PC-9 (cell line): ENCODE measurements at regions not wholly inside any gene's neighbourhood (a gene's known extent, or its start where the extent isn't known, plus 50 kb on each side); places are given as distances from the start of the nearest gene placed in this dataset.

Experiments used
- BruUV-seq: library from RNA; stranded (reverse); fragments of 400-500 nt; replicated peaks from 2 replicates; lab custom pipeline; 2021; lab: Mats Ljungman, UMichigan
- CTCF ChIA-PET: fragments of 300-600 bp; sonication (Branson Sonifier 250); formaldehyde crosslinking; loops from one replicate; lab custom pipeline; 2022; ENCODE audit warnings: antibody characterized with exemption; lab: Charles Lee
- POLR2A ChIA-PET: fragments of 300-600 bp; sonication (Branson Sonifier 250); formaldehyde crosslinking; loops from one replicate; lab custom pipeline; 2022; ENCODE audit warnings: antibody characterized with exemption; ENCODE audit not compliant: unreplicated experiment; lab: Charles Lee
- DNase-seq, 2 experiments: peaks; one replicate each; pipeline versions ENCODE4 v3.0.0 to v3.0.0-alpha.2; 2015 to 2022; ENCODE audit warnings: mixed read lengths in 1 of 2
- H2AFZ ChIP-seq: fragments of 200-600 bp; sonication (generic); 2 replicates; pipeline ENCODE4 v1.8.1; 2017; ENCODE audit warnings: antibody characterized with exemption
- H3F3A ChIP-seq: fragments of 200-600 bp; sonication (generic); 2 replicates; pipeline ENCODE4 v1.8.1; 2017; ENCODE audit warnings: antibody characterized with exemption, mild to moderate bottlenecking, low read depth; ENCODE audit not compliant: insufficient read depth
- H3K27ac ChIP-seq: fragments of 200-600 bp; sonication (generic); 2 replicates; pipeline ENCODE4 v1.6.1; 2016; ENCODE audit warnings: mixed run types
- H3K27me3 ChIP-seq: fragments of 200-600 bp; sonication (generic); 2 replicates; pipeline ENCODE4 v1.6.1; 2016; ENCODE audit warnings: low read depth, mixed run types; ENCODE audit not compliant: insufficient read depth
- H3K36me3 ChIP-seq: fragments of 200-600 bp; sonication (generic); 2 replicates; pipeline ENCODE4 v1.6.1; 2016; ENCODE audit warnings: low read depth, mixed run types
- H3K4me1 ChIP-seq: fragments of 200-600 bp; sonication (generic); replicated peaks from 2 replicates; pipeline ENCODE4 v1.6.1; 2016; ENCODE audit warnings: mixed run types; ENCODE audit not compliant: insufficient read depth
- H3K4me2 ChIP-seq: fragments of 200-600 bp; sonication (generic); 2 replicates; pipeline ENCODE4 v1.6.1; 2017; ENCODE audit warnings: mixed run types
- H3K4me3 ChIP-seq: fragments of 200-600 bp; sonication (generic); 2 replicates; pipeline ENCODE4 v1.6.1; 2016; ENCODE audit warnings: mixed run types
- H3K79me2 ChIP-seq: fragments of 200-600 bp; sonication (generic); 2 replicates; pipeline ENCODE4 v1.6.1; 2017; ENCODE audit warnings: low read depth, mixed run types
- H3K9me2 ChIP-seq: fragments of 200-600 bp; sonication (generic); 2 replicates; pipeline ENCODE4 v1.8.1; 2017; ENCODE audit warnings: mild to moderate bottlenecking; ENCODE audit not compliant: insufficient read depth
- H3K9me3 ChIP-seq: fragments of 200-600 bp; sonication (generic); 2 replicates; pipeline ENCODE4 v1.8.1; 2016; ENCODE audit warnings: low read depth; ENCODE audit not compliant: insufficient read depth
- H4K20me1 ChIP-seq: fragments of 200-600 bp; sonication (generic); 2 replicates; pipeline ENCODE4 v1.8.1; 2017; ENCODE audit not compliant: insufficient read depth
- CTCF ChIP-seq: fragments of 200-600 bp; sonication (generic); conservative IDR thresholded peaks from 2 replicates; pipeline ENCODE4 v1.6.1; 2017; ENCODE audit warnings: mixed run types, antibody characterized with exemption, mild to moderate bottlenecking, moderate library complexity
- EZH2 ChIP-seq: fragments of 200-600 bp; sonication (generic); IDR thresholded peaks from 2 replicates; pipeline ENCODE4 v1.8.0; 2017; ENCODE audit warnings: antibody characterized with exemption, low read depth
- intact Hi-C: fragments of 100-400 bp; cut with micrococcal nuclease; formaldehyde crosslinking; loops from one replicate; pipeline ENCODE4 v1.10.0; 2022; ENCODE audit not compliant: unreplicated experiment

DNA sequence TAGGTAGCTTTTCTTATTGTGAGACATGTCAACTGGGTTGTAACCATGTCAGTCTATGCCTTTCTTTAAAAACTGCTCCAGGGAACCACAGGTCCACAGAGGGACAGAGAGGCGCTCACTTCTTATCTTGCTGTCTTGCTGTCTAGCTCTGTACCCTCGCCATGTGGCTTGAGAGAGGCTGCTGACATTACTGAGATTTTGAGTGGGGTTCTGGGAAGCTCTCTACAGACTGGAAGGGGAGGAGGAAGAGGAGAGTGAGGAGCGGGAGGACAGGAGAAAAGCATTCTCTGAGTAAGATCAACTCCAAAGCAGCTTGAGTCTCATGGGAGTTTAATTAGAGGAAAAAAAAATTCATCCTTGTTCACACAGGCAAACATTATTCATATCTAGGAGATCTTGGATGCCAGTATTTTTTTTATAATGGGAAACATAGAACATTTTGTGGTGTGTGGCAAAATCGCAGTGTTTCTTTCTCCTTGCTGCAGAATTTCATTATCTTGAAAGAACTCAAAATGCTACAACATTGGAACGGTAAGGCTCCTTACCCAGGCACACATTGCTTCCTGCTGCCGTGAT is 1037.0 kb upstream of the NR2F2 start:
- H3K4me1 ChIP-seq, result no peaks in the 10 kb centered on the region
- H3K9me2 ChIP-seq, result no peaks in the 10 kb centered on the region
- DNase-seq, result no peak
- no peak for TF ChIP-seq EZH2
- TF ChIP-seq CTCF, result no peak
- H3K36me3 ChIP-seq, result no peaks in the 10 kb centered on the region
- H4K20me1 ChIP-seq, result no peaks in the 10 kb centered on the region
- no TSS peak for BruUV-seq
- CTCF ChIA-PET, result no interaction called here
- H3K27ac ChIP-seq, result no peak overlapping the region
- no peak overlapping the region for H3K4me3 ChIP-seq
- intact Hi-C loops, result no loop called here
- POLR2A ChIA-PET, result no interaction called here
- H3F3A ChIP-seq, result no peaks in the 10 kb centered on the region
- H3K27me3 ChIP-seq, result no peaks in the 10 kb centered on the region
- H2AFZ ChIP-seq, result no peak overlapping the region
- no peaks in the 10 kb centered on the region for H3K9me3 ChIP-seq
- no peak overlapping the region for H3K4me2 ChIP-seq
- no peaks in the 10 kb centered on the region for H3K79me2 ChIP-seq

- H3K9me2 ChIP-seq, result no peaks in the 10 kb centered on the region
- H3F3A ChIP-seq, result no peaks in the 10 kb centered on the region
- no peaks in the 10 kb centered on the region for H3K27me3 ChIP-seq
- H4K20me1 ChIP-seq, result no peaks in the 10 kb centered on the region
- TF ChIP-seq CTCF, result no peak
- TF ChIP-seq EZH2, result no peak
- no peaks in the 10 kb centered on the region for H3K79me2 ChIP-seq
- intact Hi-C loops, result no loop called here
- no peak overlapping the region for H2AFZ ChIP-seq
- H3K9me3 ChIP-seq, result no peaks in the 10 kb centered on the region
- no peak overlapping the region for H3K4me2 ChIP-seq
- ChIA-PET CTCF (no interaction called here), POLR2A (no interaction called here)
- H3K4me1 ChIP-seq, result no peaks in the 10 kb centered on the region
- no peak overlapping the region for H3K4me3 ChIP-seq
- no TSS peak for BruUV-seq
- DNase-seq, result no peak
- no peaks in the 10 kb centered on the region for H3K36me3 ChIP-seq
- no peak overlapping the region for H3K27ac ChIP-seq
Measured at GRCh38 chr15:95295363-95295762, 1035.1 kb upstream of the NR2F2 start.

- no peak overlapping the region for H3K4me2 ChIP-seq
- no peaks in the 10 kb centered on the region for H3K27me3 ChIP-seq
- no peaks in the 10 kb centered on the region for H4K20me1 ChIP-seq
- DNase-seq, result no peak
- no peaks in the 10 kb centered on the region for H3K79me2 ChIP-seq
- H3K4me1 ChIP-seq, result no peaks in the 10 kb centered on the region
- POLR2A ChIA-PET, result no interaction called here
- CTCF ChIA-PET, result no interaction called here
- no TSS peak for BruUV-seq
- H3K9me3 ChIP-seq, result no peaks in the 10 kb centered on the region
- no peaks in the 10 kb centered on the region for H3F3A ChIP-seq
- TF ChIP-seq EZH2, result no peak
- no peak for TF ChIP-seq CTCF
- H3K27ac ChIP-seq, result no peak overlapping the region
- no peak overlapping the region for H3K4me3 ChIP-seq
- H3K36me3 ChIP-seq, result no peaks in the 10 kb centered on the region
- no peaks in the 10 kb centered on the region for H3K9me2 ChIP-seq
- H2AFZ ChIP-seq, result no peak overlapping the region
- intact Hi-C loops, result no loop called here
Measured at GRCh38 chr15:95295896-95296625, 1034.4 kb upstream of the NR2F2 start.
